ENCODE measurements at regions not wholly inside any gene's neighbourhood (a gene's known extent, or its start where the extent isn't known, plus 50 kb on each side); places are given as distances from the start of the nearest gene placed in this dataset.

DNA sequence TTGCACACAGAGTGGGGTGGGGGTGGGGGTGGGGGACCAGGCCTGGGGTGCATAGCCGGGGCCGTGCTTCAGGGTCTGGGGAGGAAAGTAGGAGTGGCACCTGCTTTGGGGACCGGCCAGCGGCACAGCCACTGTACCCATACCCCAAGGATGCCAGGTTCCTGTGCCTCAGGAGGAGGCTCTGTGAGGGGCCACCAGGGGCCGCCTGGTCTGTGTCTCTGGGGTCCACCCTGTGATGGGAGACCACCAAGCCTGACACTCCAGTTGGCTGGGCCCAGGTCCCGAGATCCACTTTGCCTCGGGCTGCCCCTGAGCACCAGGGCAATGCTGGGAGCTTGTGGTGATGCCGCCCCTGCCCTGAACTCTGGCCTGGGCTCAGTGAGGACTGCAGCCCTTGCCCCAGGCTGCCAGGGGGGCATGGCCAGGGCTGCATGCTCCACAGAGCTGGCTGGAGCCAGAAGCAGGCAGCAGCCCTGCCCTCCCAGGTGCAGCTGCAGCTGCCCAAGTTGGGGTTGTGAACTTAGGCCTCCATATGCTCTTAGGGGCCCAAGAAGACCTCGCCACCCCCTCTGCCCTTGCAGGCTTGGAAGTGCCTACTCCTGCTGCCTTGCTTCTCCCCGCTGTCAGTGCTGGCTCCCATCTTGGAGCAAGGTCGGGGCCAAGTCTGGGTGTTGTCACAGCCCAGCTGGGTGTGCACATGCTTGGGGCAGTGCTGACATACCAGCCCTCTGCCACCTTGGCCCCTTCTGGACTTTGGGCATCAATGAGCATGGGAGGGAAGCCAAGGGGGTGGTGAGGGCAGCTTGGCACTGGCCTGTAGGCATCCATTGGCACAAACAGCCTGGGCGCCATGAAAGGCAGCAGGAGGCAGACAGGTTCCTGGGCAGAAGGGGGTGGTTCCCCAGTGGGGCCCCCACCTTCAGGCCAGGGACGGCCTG, 123.3 kb upstream of the THY1 start:
- no peak for DNase-seq

DNA sequence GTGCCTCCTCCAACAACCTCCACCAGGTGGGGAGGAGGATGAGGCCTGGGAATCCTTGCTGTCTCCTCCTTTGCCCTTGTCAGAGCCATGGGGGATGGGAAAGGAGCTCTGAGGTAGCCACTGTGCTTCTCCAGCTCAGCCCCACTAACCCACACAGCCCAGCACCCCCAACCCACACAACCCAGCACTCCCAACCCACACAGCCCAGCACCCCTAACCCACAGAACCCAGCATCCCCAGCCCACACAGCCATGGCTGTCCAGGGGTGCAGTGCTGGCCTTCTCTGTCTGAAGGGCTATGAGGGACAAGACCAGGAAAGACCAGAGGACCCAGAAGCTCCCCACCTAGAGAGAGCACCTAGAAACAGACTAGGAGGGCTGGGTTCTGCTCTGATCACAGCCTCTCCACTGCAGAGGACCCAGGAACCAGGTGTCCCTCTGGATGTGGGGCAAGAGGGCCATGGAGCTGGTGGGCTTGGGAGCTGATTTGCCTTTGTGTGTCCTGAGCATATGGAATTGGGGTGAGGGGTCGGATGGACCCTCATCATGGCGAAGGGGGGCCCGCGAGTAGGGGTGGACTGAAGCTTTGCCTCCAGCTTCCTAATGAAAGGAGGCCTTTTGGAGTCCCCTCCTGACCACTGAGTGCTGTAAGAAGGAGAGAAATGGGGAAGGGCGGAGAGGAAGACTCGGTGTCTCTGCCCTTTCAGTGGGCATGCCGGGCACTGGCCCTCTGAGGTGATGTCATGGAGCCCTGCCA, 117.6 kb upstream of the THY1 start:
- no peak for DNase-seq

DNA sequence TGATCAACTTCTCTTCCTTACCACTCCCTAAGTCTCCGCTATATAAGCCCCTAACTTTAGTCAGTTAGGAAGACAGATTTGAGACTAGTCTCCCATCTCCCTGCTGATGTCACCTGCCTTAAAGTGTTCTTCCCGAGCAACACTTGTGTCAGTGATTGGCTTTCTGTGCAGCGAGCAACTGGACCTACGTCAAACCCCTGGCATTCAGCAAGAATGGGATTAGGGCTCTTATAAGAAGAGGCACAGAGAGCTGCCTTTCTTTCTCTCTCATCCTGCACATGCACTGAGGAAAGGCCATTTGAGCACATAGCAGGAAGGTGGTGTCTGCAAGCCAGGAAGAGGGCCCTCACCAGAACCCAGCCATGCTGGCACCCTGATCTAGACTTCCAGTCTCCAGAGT, 116.6 kb upstream of the THY1 start:
- DNase-seq: no peak

DNA sequence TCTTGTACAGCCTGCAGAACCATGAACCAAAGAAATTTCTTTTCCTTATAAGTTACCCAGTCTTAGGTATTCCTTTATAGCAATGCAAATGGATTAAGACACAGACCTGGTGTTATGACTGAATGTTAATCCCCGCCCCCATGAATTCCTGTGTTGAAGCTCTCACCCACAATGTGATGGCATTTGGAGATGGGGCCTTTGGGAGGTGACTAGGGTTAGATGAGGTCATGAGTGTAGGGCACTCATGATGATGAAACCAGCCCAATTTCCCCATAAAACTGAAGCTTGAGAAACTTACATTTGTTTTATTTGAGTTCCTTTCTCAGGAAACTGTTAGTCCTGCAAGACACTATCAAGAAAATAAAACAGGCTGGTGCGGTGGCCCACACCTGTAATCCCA, 115.8 kb upstream of the THY1 start:
- no peak for DNase-seq

DNA sequence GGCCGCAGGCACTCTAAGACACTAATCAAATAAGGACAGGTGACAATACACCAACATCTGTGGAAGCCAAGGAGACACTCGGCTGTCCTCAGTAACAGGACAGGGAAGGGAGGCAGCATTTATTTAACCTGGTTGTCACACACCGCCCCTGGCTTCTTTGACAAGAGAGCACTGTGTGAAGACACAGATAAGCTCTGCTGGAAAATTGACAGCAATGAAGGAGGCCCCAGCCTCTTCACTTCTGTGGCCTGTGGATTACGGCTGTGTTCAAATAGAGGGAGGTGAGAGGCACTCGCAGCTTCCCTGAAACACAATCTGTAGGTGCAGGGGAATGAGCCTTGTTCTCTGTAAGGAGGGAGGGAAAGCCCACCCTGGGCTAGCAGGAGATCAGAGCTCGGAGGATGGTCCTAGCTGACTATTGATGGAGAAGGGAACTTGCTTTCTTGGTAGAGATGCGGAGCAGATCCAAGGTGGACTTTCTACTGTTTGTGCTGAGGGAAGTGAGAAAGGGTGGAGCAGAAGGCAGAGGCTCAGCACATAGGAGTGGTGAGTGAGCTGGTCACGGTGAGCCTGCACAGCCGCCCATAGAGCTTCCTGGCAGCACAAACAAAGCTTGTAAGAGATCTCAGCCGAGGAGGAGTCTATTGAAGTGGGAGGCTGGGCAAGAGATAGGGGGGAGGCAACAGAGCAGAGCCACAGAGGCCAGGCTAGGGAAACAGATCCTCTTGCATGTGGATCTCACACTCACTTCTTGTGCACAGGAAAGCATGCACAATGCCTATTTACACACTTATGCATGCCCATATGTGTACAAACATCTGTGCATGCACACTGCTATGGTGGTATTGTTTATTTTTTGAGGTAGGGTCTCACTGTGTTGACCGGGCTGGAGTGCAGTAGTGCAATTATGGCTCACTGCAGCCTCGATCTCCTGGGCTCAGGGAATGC, 114.6 kb upstream of the THY1 start:
- peak; percentile 63 for DNase-seq

DNA sequence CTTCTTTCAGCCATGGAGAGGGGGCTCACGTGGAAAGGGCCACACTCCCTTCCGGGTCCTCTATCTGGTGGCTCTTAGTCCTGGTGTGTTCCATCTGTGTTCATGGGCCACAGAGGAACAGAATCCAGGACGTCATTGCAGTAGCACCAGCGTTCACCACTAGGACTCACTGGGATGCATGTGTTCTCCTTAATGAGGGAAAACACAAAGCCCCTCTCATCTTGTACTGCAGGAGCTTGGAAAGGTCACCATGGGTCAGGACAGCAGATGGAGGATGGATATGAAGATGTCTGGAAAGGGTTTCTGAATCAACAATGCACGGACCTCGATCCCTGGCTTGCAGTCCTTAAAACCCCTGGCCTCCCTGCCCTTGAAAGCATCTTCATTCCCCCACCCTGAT, 113.8 kb upstream of the THY1 start:
- no peak for DNase-seq

DNA sequence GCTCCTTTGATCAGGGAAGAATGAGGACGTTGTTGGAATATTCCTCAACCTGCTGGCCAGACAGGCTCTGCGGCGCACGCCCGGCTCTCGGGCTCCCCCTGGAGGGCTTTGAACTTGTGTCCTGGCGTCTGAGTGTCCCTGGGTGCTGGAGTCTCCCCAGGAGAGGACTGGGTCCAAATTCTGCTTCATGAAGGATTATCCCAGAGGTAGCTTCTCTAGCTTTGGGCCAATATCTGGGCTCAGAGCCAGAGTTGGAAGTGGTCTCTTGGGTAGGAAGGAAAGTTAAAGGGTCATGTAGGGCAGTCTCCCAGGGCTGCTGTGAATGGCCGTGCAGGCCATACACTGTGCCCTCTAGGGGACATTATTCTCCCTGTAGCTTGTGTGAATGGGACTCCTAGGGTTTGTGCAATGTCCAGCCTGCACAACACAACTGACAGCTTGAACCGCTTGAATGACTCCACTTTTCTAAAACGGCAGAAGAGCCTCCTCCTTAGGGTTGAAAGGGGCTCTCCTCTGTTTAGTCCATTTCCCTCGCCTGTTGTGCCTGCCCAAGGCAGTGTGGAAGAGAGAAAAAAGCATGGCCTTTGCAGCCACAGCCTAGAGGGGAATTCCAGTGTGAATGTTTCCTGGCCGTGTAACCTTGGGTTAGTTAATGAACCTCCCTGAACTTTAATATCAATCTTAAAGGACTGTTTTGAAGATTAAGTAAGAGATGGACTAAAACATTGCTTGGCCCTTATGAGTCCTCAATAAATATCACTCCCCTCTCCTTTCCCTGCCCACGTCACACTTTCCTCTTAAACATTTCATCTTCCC, 111.2 kb upstream of the THY1 start:
- DNase-seq: peak; percentile 31

DNA sequence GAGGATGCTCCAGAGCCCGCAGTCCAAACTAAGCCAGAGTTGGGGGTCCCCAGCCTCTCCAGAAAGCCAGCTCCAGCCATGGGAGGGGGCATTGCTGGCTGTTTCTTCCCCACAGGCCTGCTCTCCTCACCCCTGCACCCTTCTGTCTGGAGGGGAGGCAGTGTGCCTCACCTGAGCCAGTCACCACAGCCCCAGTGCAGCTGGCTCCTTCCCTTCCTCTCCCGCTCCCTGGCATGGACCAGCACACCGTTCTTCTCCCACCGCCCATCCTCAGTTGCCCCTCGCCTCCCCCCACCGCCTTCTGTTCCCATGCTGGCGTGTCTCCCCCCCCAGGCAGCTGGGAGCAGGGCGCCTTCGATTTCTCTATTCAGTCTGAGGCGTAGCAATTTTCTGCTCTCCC, 110.5 kb upstream of the THY1 start:
- DNase-seq: no peak

DNA sequence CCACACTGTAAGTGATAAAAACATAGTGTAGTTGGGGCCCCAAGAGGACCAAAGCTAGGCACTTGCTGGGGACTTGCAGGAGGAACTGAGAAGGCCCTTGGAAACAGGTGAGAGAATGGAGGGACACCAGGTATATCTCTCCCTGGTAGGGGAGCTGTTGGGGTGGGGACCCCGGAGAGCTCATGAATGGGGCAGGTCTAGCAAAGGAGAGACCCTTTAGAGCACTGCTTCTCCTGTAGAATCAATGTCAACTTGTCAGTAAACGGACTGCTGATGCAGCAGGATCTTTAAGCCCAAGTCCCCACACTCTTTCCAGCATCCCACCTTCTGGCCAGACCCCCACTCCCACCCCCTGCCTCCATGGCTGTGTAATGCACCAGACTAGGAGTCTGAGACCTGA, 109.6 kb upstream of the THY1 start:
- no peak for DNase-seq

DNA sequence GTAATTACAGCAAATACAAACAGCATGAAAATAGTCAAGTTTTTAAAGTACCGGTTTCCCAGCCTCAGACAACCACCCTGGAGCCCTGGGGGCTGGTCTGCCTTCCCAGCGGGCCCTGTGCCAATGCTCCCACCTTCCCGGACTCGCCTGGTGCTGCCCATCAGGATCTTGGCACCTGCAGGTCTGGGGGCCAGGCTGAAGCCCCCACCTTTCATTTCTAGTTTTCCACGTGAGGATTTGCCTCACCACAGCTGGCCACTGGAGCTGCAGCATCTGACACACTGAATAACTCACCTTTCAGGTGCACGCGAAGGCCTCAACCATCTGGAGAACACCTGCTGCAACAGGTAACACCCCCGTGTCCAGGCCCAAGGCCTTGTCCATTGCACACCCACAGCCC, 108.7 kb upstream of the THY1 start:
- no peak for DNase-seq

DNA sequence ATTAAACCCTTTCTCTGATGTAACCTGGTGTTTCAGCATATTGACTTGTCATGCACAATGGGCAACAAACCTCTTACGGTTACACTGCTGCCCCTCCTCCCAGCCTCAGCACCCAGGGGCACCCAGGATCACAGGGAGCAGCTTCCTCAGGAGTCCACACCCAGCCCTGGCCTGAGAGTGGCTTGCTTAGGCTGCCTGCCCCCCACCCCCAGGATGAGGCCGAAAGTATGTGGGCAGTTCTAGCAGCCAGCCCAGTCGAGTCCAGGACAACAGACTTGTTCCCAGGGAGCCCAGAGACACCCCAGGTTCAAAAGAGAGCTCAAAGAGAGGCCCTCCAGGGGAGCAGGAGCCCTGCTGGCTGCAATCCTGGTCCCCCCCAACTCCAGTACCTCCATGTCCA, 108.1 kb upstream of the THY1 start:
- no peak for DNase-seq

DNA sequence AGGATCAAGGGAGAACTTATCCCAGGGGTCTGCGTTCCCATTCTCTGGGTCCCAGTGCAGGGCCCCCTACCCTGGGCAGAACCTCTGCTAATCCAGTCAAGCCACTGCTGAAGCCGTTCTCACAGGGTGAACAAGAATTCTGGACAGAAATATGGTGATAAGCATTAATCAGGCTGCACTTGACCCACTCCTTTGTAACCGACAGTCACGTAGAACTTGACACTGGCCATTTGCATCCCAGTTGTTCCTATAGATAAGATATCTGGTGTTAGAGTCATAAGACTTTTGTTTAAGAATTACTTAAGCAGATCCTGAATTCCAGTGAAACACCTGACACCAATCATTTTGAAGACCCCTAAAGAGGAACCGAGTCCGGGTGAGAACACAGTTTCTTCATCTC, 107.5 kb upstream of the THY1 start:
- DNase-seq: no peak

DNA sequence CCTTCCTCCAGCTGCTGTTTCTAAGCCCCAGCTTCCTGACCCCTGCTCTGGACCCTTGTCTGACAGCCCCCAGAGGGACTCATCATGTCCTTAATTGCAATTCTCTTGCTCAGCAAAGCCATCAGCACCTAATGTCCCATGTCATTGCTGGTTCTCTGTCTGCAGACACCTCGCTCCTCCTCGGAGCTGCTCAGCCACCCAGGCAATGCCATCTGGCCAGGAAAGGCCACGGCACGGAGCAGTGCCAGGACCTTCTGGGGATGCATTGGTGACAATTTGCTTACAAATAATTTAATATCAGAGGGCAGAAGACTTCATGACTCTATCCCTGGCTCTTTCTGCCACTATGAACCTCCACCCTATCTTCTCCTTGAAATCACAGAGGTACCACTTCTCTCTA, 107.0 kb upstream of the THY1 start:
- DNase-seq: no peak

DNA sequence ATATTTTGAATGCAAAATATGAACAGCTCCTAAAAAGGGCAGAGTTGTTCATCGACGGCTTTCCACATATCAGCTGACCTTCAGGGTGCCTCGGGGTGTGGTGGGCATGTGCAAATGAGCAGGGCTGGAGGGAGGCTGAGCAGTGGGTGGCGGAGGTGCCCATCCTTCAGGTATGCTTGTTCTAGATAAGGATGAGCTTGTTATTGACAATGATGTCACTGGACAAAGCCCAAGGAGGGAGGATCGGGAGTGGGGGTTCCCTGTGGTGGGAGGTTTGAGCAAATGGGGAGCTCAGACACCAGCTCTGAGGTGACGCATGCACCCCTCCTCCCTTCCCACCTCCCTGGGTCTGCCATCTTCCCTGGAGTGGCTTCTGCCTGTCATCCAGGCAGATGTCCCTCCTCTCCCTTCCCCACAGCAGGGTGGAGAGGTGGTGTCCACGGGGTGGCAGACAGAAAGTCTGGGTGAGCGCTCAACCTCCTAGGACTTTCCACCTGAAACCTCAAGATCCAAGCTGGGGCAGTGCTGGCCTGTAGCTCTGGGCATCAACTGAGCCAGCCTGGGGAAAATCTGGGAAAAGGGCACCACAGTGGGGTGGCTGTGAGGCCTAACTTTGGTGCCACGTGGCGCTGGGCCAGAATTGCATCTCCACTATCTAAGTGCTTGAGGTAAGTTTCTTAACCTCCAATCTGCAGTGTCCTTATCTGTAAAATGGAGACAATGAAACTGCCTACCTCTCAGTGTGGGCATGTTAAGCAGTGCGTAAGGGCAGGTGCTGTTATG, 106.3 kb upstream of the THY1 start:
- no peak for DNase-seq

DNA sequence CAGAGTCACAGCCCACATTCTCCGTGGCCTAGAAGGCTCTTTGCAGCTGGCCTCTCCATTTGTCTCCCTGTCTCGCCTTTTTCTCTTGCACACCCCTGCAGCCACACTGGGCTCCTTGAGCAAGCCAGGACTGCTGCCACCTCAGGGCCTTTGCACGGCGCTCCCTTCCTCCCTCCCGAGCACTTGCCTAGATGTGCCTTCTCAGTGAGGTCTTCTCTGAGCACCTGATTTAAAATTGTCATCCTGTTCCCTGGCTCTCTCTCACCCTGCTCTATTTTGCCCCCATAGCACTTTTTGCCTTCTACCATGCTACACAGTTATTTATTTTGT, 102.9 kb upstream of the THY1 start:
- DNase-seq: no peak

DNA sequence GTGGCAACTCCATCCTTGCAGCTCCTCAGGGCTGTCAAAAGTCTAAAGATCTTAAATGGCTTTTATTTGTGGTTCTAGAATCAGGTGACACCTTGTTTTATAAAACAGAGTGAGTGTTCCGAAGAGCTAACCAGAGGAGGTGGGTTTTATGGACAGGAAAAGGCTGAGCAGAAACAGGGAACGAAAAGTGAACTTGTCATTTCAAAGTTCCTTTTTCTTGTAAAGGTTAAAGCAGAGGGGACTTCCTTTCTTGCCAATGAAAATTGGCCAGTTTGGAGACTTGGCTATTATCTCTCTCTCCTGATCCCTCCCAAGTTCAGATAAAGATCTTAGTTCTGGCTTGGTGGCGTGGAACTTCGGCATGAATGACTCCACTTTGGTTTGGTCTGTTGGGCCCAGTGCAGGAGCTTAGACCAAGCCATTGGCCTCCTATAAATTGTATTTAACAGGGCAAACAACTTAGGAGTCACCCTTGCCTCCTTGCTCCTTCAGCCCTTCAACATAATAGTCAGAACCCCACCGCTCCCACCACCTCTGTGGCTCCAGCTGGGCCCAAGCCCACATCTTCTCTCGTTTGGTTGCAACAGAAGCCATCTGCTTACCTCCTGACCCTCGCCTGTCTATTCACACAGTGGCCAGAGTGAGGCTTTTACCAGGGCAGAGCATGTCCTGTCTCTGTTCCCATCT, 102.4 kb upstream of the THY1 start:
- no peak for DNase-seq

DNA sequence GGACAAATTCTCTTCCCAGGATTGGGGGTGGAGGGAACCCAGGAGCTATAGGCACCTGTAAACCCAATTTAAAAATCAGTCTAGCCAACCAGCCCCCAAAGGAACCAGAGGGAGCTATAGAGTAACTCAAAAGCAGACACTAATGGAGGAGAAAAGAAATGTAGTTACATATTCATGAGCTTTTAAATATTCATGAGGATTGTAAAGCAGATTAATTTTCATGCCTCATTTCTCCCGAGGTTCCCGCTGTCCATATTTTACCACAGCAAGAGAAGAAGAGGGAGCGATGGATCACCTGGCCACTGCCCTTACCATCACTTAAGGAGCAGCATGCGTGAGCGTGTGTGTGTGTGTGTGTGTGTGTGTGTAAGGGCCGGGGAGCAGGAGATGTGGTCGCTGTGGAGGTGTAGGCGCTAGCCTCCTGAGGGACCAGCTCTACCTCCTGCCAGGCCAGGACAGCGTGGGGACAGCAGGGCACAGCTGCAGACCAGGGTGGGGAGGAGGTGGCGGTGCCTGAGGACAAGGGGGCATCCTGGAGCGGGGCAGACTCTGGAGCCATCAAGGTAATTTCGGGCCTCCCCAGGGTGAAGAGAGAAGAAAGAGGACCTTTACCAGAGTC, 100.7 kb upstream of the THY1 start:
- DNase-seq: no peak

DNA sequence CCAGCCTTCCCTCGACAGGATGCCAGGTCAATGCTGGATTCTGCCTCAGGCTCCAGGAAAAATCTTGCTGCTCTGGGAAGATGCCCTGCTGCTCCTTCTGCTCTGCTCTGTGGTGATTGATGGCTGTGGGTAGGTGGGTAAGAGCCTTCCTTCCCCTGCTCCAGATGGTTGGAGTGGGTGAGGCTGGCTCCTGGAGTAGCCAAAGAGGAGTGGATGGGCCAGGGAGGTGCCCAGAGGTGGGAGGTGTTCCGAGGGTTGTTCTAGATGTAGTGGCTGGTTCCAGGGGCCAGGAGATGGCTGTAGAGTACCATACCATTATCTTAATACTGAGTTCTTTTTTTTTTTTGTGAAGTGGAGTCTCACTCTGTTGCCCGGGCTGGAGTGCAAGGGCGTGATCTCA, 99.6 kb upstream of the THY1 start:
- no peak for DNase-seq

DNA sequence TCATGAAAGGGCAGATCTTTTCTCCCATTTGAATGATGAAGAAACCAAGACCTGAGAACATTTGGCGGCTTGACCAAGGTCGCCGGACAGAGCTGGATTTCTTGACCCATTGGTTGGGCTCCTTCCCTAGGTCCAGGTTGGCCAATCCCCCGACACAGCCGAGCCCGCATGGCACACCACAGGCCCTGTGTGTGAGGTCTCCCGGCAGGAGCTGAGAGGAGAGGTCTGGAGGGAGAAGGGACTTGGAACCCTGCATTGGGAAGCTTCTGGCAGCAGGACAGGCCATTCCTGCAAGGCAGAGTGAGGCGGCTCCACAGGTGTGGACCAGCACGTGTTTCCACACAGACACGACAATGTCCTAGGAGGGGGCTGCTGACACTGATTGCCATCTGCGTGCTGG, 98.6 kb upstream of the THY1 start:
- DNase-seq: no peak

DNA sequence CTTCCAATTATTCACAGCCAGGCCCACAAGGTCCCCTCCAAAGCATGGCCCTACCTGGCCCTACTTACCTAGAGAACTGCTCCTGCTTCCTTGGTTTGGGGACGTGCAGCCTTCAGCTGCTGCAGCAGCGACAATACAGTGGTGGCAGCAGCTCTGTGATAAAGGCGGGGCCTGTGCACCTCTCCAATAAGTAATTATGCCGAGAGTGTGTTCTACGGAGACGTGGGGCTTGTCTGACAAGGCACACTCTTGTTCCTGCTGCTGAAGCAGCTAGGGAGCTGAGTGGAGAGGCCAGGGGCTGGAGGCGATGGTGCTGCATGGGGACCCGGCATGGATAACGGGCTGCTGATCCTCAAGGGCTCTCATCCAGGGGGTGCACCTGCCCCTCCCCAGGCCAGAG, 98.0 kb upstream of the THY1 start:
- peak; percentile 46 for DNase-seq

DNA sequence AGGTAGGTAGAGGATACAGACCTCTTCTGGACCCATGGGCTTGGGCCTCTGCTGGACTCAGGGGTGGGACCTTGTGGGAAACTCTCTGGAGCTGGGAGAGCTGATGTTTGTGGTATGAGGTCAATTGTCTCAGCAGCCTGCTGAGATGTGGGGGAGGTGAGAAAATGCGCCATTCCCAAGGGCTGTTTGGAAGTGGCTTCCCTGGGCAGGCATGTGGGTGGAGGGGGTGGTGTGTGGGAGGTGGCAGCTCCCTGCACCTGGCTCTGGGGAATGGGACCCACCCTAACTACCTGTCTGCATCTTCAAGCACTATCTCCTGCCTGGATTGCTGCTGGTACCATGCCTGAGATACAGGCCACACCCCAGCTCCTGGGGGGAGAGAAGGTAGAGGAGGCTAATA, 97.4 kb upstream of the THY1 start:
- DNase-seq: peak; percentile 46
